Right lobe of liver (tissue), 6 donors: ENCODE measurements at regions not wholly inside any gene's neighbourhood (a gene's known extent, or its start where the extent isn't known, plus 50 kb on each side); places are given as distances from the start of the nearest gene placed in this dataset.

Experiments
- ATAC-seq, 4 donors: fragments of 200-7000 bp; cut with Tn5 transposase; one replicate each; pipeline ENCODE4 v1.9.1; 2020; ENCODE audit warnings: mild to moderate bottlenecking in 4 of 4, moderate library complexity in 4 of 4
- DNase-seq, 3 donors: peaks; one replicate each; pipeline ENCODE4 v3.0.0-alpha.2; 2020
- H3K27ac ChIP-seq, 3 donors: fragments of 200-600 bp; one replicate each; pipeline ENCODE4 v1.8.0; 2022
- H3K27me3 ChIP-seq, 2 donors: fragments of 200-600 bp; one replicate each; pipeline ENCODE4 v1.8.0; 2022
- H3K36me3 ChIP-seq, 4 donors: fragments of 200-600 bp; sonication (generic) in 1 of 4; one replicate each; pipeline versions ENCODE4 v1.5.1 to v1.8.0; 2017 to 2022; ENCODE audit warnings: control low read depth in 1 of 4
- H3K4me1 ChIP-seq, 4 donors: fragments of 200-600 bp; sonication (generic) in 1 of 4; one replicate each; pipeline versions ENCODE4 v1.5.1 to v1.8.0; 2017 to 2022; ENCODE audit warnings: control low read depth in 1 of 4
- H3K4me3 ChIP-seq, 3 donors: fragments of 200-600 bp; one replicate each; pipeline ENCODE4 v1.8.0; 2022
- H3K9me3 ChIP-seq, 4 donors: fragments of 200-600 bp; sonication (generic) in 1 of 4; one replicate each; pipeline versions ENCODE4 v1.5.1 to v1.8.0; 2017 to 2022; ENCODE audit warnings: control low read depth in 1 of 4
- POLR2A ChIP-seq: fragments of 450-650 bp; IDR thresholded peaks from one replicate; pipeline ENCODE4 v1.6.1; 2017; ENCODE audit warnings: antibody characterized with exemption, mild to moderate bottlenecking
- WGBS: methylation state at CpG from one replicate; pipeline ENCODE4 v1.1.6; 2018; ENCODE audit warnings: low coverage, low lambda C conversion rate; ENCODE audit not compliant: insufficient coverage; ENCODE audit errors: missing lambda C conversion rate; 5-methylcytosine and 5-hydroxymethylcytosine counted together
- intact Hi-C, 2 donors: fragments of 100-400 bp; cut with DNase I; formaldehyde crosslinking; loops; one replicate each; pipeline versions ENCODE4 v1.11.2 to v1.14.1; 2022
- TF ChIP-seq, protein P1 (sequence below), 4 donors: fragments of 200-600 bp in 3 of 4; fragments of 450-650 bp in 1 of 4; IDR thresholded peaks; one replicate each; pipeline versions ENCODE4 v1.5.1 to v1.8.0; 2016 to 2022; ENCODE audit warnings: antibody characterized with exemption in 4 of 4, mild to moderate bottlenecking in 2 of 4
- donor health status: DM: no; HTN: yes; CAD: no.
- donor health status: DM: no; HTN: no; CAD: no.
- donor health status: DM: no; HTN: no; CAD: no.
- donor health status: DM: no; HTN: yes; CAD: no.
- donor health status: DM: no; HTN: yes; CAD: no.

DNA sequence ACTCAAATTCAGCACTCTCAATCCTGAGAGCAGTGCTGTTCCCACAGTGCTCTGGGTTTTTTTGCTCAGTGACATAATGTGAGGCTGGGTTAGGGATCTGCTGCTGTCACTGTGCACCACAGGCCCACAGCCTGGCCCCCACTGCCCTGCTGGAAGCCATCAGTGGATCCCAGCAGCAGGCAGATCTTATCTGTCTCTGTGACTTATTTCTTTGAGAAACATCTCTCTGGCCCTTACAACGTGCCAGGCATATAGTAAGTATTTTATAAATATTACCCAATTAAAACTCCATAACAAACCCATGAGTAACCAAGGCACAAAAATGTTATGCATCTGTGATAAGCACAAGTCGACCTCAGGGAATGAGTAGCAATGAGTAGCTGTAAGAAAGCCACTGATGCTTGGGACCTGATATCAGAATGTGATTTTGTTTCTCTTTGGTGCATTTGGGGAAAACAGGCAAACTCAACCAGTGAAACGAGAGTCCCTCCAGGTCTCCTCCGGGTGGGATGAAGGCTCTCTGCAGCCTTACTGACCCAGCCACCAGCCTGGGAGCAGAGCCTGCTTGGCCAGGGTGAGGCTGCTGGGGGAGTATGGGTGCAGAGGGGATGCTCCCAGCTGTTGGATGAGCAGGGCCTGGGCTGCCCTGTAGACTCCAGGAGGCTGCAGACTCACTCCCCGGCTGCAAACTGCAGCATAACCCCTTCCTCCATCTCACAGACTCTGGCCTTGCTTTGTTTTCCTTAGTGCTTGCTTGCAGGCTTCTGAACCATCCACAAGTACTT lies 172.7 kb upstream of the LNX1 start:
- ATAC-seq (peak in 1 of 4 donors; percentile 18), DNase-seq (peak in 1 of 3 donors; percentile 16)
- H3K36me3 ChIP-seq, result no peaks in the 10 kb centered on the region
- WGBS, result 79% methylated on average over 4 of the region's 5 CpGs
- H3K27me3 ChIP-seq, result no peaks in the 10 kb centered on the region
- no peaks in the 10 kb centered on the region for H3K4me1 ChIP-seq
- intact Hi-C loops, result no loop called here
- no peak overlapping the region for H3K4me3 ChIP-seq
- no peaks in the 10 kb centered on the region for H3K9me3 ChIP-seq
- TF ChIP-seq POLR2A, result no peak
- TF ChIP-seq, protein P1, sequence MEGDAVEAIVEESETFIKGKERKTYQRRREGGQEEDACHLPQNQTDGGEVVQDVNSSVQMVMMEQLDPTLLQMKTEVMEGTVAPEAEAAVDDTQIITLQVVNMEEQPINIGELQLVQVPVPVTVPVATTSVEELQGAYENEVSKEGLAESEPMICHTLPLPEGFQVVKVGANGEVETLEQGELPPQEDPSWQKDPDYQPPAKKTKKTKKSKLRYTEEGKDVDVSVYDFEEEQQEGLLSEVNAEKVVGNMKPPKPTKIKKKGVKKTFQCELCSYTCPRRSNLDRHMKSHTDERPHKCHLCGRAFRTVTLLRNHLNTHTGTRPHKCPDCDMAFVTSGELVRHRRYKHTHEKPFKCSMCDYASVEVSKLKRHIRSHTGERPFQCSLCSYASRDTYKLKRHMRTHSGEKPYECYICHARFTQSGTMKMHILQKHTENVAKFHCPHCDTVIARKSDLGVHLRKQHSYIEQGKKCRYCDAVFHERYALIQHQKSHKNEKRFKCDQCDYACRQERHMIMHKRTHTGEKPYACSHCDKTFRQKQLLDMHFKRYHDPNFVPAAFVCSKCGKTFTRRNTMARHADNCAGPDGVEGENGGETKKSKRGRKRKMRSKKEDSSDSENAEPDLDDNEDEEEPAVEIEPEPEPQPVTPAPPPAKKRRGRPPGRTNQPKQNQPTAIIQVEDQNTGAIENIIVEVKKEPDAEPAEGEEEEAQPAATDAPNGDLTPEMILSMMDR (IDR thresholded peaks at IDR 0.05), result no peak
- H3K27ac ChIP-seq, result no peak overlapping the region

DNA sequence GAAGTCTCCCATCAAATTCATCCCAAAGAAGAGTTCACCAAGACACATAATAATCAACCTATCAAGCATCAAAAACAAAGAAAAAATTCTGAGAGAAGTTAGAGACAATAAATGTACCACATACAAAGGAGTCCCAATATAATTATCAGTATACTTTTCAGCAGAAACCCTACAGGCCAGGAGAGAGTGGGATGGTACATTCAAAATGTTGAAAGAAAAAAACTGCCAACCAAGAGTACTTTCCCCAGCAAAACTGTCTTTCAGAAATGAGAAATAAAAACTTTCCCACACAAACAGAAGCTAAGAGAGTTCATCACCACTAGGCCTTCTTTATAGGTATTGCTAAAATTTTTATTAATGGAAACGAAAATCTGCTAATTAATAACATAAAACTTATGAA lies 164.4 kb upstream of the LNX1 start:
- no peaks in the 10 kb centered on the region for H3K27me3 ChIP-seq
- ATAC-seq (no peak), DNase-seq (no peak)
- no peaks in the 10 kb centered on the region for H3K9me3 ChIP-seq
- intact Hi-C loops, result no loop called here
- H3K36me3 ChIP-seq, result no peaks in the 10 kb centered on the region
- no peaks in the 10 kb centered on the region for H3K4me1 ChIP-seq
- H3K27ac ChIP-seq, result no peak overlapping the region
- no peak overlapping the region for H3K4me3 ChIP-seq
- WGBS, result 63% methylated on average over 1 of the region's 1 CpG
- TF ChIP-seq, protein P1 (IDR thresholded peaks at IDR 0.05), result no peak
- TF ChIP-seq POLR2A, result no peak

DNA sequence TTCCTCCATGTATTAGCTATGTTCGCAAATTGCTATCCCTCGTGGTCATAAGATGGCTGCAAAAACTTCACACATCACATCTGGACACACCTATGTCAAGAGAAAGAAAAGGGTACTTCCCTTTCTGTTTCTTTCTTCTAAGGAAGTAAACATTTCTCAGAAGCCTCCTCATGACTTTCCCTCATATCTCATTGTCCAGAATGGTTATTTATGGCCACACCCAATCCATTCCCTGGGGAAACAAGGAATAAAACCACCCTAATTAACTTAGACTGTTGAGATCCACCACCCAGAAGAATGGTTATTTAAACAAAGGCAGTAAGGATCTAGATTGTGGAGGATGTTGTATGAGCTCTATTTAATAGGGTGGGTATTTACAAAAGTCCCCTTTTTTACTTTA lies 160.8 kb upstream of the LNX1 start:
- no peaks in the 10 kb centered on the region for H3K36me3 ChIP-seq
- intact Hi-C loops, result no loop called here
- TF ChIP-seq POLR2A, result no peak
- TF ChIP-seq, protein P1 (IDR thresholded peaks at IDR 0.05), result no peak
- ATAC-seq (no peak), DNase-seq (no peak)
- no peaks in the 10 kb centered on the region for H3K9me3 ChIP-seq
- no peak overlapping the region for H3K4me3 ChIP-seq
- WGBS, result 78% methylated on average over 2 of the region's 2 CpGs
- no peaks in the 10 kb centered on the region for H3K27me3 ChIP-seq
- H3K4me1 ChIP-seq, result no peaks in the 10 kb centered on the region
- H3K27ac ChIP-seq, result no peak overlapping the region

DNA sequence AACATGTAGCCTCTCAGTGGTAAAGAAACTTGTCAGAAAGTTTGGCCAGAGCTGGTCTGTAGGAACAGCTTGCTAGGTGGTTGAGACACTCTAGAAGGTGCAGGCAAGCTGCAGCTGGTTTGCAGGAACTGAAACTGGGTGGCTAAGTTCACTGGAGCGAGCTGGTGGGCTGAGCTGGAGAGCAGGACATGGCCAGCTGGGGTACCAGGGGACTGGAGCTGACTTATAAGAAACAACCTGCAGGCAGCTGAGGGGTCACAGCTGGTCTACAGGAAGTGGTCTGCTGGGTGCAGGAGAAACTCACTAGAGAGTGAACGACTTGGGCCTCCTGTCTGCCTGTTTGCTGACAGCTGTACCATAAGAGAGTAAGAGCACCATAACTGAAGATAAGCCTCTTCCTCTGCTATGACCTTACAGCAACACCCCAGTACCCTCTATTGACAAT lies 157.1 kb upstream of the LNX1 start:
- TF ChIP-seq, protein P1 (IDR thresholded peaks at IDR 0.05), result no peak
- no peak for TF ChIP-seq POLR2A
- ATAC-seq (no peak), DNase-seq (no peak)
- Histone ChIP-seq H3K36me3 (no peaks in the 10 kb centered on the region), H3K4me1 (no peaks in the 10 kb centered on the region), H3K27ac (no peak overlapping the region), H3K4me3 (no peak overlapping the region), H3K9me3 (no peaks in the 10 kb centered on the region), H3K27me3 (no peaks in the 10 kb centered on the region)
- intact Hi-C loops, result no loop called here
- 45% methylated on average over 2 of the region's 2 CpGs for WGBS
